Thyroid gland (tissue), 4 donors: ENCODE measurements at regions not wholly inside any gene's neighbourhood (a gene's known extent, or its start where the extent isn't known, plus 50 kb on each side); places are given as distances from the start of the nearest gene placed in this dataset.
"Not testable (repeated sequence)": the region's sequence is repeated elsewhere in the genome, so short reads cannot be mapped to it uniquely, and the experiment has no call there.

ENCODE experiments used
- DNase-seq, 2 donors: peaks; one replicate each; pipeline ENCODE4 v3.0.0-alpha.2; 2019
- H3K27ac ChIP-seq, 3 donors: fragments of 200-600 bp; sonication (generic); 1 replicate in 2 of 3; 2 replicates in 1 of 3; pipeline ENCODE4 v1.5.1; 2016 to 2019; ENCODE audit warnings: mild to moderate bottlenecking in 1 of 3, moderate library complexity in 1 of 3
- H3K27me3 ChIP-seq: fragments of 200-600 bp; sonication (generic); one replicate; pipeline ENCODE4 v1.5.1; 2019
- H3K36me3 ChIP-seq, 2 donors: fragments of 200-600 bp; sonication (generic); one replicate each; pipeline ENCODE4 v1.5.1; 2016 to 2019
- H3K4me1 ChIP-seq, 2 donors: fragments of 200-600 bp; sonication (generic); one replicate each; pipeline ENCODE4 v1.5.1; 2017 to 2019
- H3K4me3 ChIP-seq, 3 donors: fragments of 200-600 bp; sonication (generic); replicated peaks in 1 of 3; 1 replicate in 2 of 3; 2 replicates in 1 of 3; pipeline ENCODE4 v1.5.1; 2016; ENCODE audit warnings: mild to moderate bottlenecking in 1 of 3
- H3K9me3 ChIP-seq: fragments of 200-600 bp; sonication (generic); one replicate; pipeline ENCODE4 v1.5.1; 2017
- POLR2A ChIP-seq, 2 donors: fragments of 450-650 bp; IDR thresholded peaks; one replicate each; pipeline ENCODE4 v1.6.1; 2017; ENCODE audit warnings: antibody characterized with exemption in 2 of 2, mild to moderate bottlenecking in 2 of 2, moderate library complexity in 1 of 2
- WGBS, 2 donors: methylation state at CpG; one replicate each; pipeline ENCODE4 v1.1.5; 2017; 5-methylcytosine and 5-hydroxymethylcytosine counted together
- intact Hi-C: fragments of 100-400 bp; cut with DNase I; formaldehyde crosslinking; loops from one replicate; pipeline ENCODE4 v1.15.1; 2023
- TF ChIP-seq, protein P1 (sequence below), 6 experiments: fragments of 200-600 bp in 3 of 6; fragments of 450-650 bp in 3 of 6; sonication (generic) in 3 of 6; IDR thresholded peaks; one replicate each; pipeline ENCODE4 v1.5.1; 2016 to 2019; ENCODE audit warnings: antibody characterized with exemption in 6 of 6, mild to moderate bottlenecking in 2 of 6, inconsistent platforms in 1 of 6, moderate library complexity in 1 of 6

DNA sequence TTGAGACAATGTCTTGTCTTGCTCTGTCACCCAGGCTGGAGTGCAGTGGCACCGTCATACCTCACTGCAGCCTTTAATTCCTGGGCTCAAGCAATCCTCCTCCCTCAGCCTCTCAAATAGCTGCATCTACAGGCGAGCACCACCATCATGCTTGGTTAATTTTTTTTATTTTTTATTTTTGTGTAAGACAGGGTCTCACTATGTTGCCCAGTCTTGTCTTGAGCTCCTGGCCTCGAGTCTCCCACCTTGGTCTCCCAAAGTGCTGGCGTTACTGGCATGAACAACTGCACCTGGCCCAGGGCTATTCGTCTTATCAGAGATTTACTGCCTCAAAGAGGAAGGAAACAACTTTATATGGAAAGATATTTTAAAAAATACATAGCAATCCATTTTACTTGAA, 102.8 kb upstream of the NUPR2 start:
- Histone ChIP-seq H3K36me3 (no peaks in the 10 kb centered on the region), H3K4me3 (no peak overlapping the region), H3K27ac (no peak overlapping the region), H3K9me3 (no peaks in the 10 kb centered on the region), H3K27me3 (no peaks in the 10 kb centered on the region), H3K4me1 (no peaks in the 10 kb centered on the region)
- DNase-seq = no peak
- TF ChIP-seq, protein P1, sequence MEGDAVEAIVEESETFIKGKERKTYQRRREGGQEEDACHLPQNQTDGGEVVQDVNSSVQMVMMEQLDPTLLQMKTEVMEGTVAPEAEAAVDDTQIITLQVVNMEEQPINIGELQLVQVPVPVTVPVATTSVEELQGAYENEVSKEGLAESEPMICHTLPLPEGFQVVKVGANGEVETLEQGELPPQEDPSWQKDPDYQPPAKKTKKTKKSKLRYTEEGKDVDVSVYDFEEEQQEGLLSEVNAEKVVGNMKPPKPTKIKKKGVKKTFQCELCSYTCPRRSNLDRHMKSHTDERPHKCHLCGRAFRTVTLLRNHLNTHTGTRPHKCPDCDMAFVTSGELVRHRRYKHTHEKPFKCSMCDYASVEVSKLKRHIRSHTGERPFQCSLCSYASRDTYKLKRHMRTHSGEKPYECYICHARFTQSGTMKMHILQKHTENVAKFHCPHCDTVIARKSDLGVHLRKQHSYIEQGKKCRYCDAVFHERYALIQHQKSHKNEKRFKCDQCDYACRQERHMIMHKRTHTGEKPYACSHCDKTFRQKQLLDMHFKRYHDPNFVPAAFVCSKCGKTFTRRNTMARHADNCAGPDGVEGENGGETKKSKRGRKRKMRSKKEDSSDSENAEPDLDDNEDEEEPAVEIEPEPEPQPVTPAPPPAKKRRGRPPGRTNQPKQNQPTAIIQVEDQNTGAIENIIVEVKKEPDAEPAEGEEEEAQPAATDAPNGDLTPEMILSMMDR (IDR thresholded peaks at IDR 0.05) = no peak
- TF ChIP-seq POLR2A (IDR thresholded peaks at IDR 0.05) = no peak
- intact Hi-C loops = no loop called here
- WGBS, 2 donors = 45 to 46% methylated on average over 5 of the region's 5 CpGs

DNA sequence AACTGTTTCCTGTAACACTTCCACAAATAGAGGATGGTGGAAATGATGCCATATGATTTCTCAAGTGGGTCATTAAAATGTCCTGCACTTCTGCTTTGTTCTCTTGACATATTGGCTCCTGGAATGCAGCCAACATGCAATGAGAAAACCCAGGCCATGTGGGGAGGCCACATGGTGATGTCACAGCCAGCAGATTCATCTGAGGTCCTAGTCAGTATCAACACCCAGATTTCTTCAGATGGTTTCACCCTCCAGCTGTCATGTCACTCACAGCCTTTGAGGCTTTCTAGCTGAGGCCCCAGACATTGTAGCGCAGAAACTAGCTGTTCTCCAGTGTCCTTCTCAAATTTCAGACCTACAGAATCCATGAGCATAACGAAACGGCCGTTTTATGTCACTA, 102.3 kb upstream of the NUPR2 start:
- Histone ChIP-seq H3K27ac (no peak overlapping the region), H3K4me1 (no peaks in the 10 kb centered on the region), H3K27me3 (no peaks in the 10 kb centered on the region), H3K4me3 (no peak overlapping the region), H3K9me3 (no peaks in the 10 kb centered on the region), H3K36me3 (no peaks in the 10 kb centered on the region)
- 59 to 76% methylated on average over 4 of the region's 4 CpGs for WGBS, 2 donors
- TF ChIP-seq POLR2A (IDR thresholded peaks at IDR 0.05) = no peak
- TF ChIP-seq, protein P1 (IDR thresholded peaks at IDR 0.05) = no peak
- intact Hi-C loops = no loop called here
- DNase-seq = peak in 1 of 2 donors; percentile 19

DNA sequence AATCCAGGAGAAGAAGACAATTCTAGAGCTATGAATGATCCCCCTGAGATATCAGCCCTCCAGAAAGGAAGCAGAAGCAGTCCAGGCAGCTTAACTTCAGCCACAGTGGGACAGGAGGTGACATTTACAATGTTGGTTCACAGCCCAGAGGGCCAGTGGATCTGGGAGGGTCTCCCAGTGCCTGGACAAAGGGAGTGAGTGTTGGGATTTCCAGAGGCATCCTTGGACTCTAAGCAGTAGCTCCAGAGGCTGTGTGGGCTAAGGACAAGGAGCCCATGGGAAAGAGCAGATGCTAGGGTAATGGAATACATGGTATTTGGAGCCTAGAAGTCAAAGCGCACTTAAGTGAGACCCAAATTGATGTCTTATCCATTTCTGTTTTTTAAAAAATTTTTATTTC, 97.4 kb upstream of the NUPR2 start:
- H3K9me3 ChIP-seq = no peaks in the 10 kb centered on the region
- intact Hi-C loops = no loop called here
- H3K4me1 ChIP-seq = no peaks in the 10 kb centered on the region
- H3K36me3 ChIP-seq = no peaks in the 10 kb centered on the region
- H3K27ac ChIP-seq = no peak overlapping the region
- no peaks in the 10 kb centered on the region for H3K27me3 ChIP-seq
- no peak for DNase-seq
- 91 to 100% methylated on average over 1 of the region's 1 CpG for WGBS, 2 donors
- no peak for TF ChIP-seq POLR2A (IDR thresholded peaks at IDR 0.05)
- TF ChIP-seq, protein P1 (IDR thresholded peaks at IDR 0.05) = no peak
- no peak overlapping the region for H3K4me3 ChIP-seq

DNA sequence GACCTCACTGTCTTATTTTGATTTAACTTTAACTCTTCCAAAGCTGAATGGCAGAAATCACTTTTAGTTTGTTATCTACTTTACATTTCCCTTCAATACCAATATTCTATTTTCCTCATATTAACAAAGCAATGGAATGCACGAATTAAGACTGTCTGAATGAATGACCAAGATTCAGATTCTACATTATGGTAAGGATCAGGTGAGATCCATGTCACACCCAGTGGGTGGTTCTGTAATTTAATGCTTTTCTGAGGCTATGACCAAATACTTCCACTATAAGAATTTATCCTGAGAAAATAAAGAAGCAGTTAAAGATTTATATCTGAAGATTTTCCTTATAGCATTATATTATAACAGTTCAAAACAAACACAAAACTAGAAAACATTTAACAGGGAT, 90.2 kb upstream of the NUPR2 start:
- Histone ChIP-seq H3K27me3 (no peaks in the 10 kb centered on the region), H3K36me3 (no peaks in the 10 kb centered on the region), H3K4me1 (no peaks in the 10 kb centered on the region), H3K27ac (no peak overlapping the region), H3K4me3 (no peak overlapping the region), H3K9me3 (no peaks in the 10 kb centered on the region)
- no peak for DNase-seq
- TF ChIP-seq, protein P1 (IDR thresholded peaks at IDR 0.05) = no peak
- TF ChIP-seq POLR2A (IDR thresholded peaks at IDR 0.05) = no peak
- WGBS, 2 donors = 41 to 55% methylated on average over 1 of the region's 1 CpG
- intact Hi-C loops = no loop called here

DNA sequence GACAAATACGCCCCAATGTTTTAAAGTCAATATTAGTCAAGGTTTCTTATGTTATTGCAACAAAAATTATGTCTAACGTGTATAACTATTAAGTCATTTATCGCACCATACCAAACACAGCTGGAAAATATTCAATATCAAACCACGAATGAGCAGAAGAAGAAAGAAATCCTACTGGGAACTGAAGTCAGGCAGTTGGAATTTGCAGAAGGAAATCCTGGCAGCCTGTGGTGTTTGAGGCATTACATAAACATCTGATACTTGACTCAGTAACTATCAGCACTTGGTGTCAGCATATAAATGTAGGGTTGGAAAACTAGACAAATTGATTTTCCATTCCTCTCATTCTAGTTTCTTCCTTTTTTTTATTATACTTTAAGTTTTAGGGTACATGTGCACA, 83.4 kb upstream of the NUPR2 start:
- no peak overlapping the region for H3K4me3 ChIP-seq
- no peaks in the 10 kb centered on the region for H3K27me3 ChIP-seq
- H3K27ac ChIP-seq = no peak overlapping the region
- TF ChIP-seq, protein P1 (IDR thresholded peaks at IDR 0.05) = no peak
- no peak for TF ChIP-seq POLR2A (IDR thresholded peaks at IDR 0.05)
- H3K36me3 ChIP-seq = no peaks in the 10 kb centered on the region
- intact Hi-C loops = no loop called here
- DNase-seq = no peak
- H3K9me3 ChIP-seq = no peaks in the 10 kb centered on the region
- no peaks in the 10 kb centered on the region for H3K4me1 ChIP-seq
- 77 to 78% methylated on average over 4 of the region's 4 CpGs for WGBS, 2 donors

DNA sequence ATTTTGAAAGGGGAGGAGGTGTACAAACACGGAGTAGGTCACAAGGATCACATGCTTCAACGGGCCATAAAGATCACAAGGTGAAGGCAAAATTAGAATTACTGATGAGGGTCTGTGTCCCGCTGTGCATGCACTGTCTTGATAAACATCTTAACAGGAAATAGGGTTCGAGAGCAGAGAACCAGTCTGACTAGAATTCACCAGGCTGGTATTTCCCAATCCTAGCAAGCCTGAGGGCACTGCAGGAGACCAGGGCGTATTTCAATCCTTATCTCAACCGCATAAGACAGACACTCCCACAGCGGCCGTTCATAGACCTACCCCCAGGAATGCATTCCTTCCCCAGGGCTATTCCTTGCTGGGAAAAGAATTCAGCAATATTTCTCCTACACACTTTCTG, 80.0 kb upstream of the NUPR2 start:
- H3K27me3 ChIP-seq, H3K4me3 ChIP-seq, H3K36me3 ChIP-seq, DNase-seq, H3K4me1 ChIP-seq, H3K27ac ChIP-seq, intact Hi-C loops, H3K9me3 ChIP-seq: not testable (repeated sequence)
- WGBS, 2 donors = 60 to 81% methylated on average over 8 of the region's 8 CpGs
